ENCODE measurements at regions not wholly inside any gene's neighbourhood (a gene's known extent, or its start where the extent isn't known, plus 50 kb on each side); places are given as distances from the start of the nearest gene placed in this dataset.

DNA sequence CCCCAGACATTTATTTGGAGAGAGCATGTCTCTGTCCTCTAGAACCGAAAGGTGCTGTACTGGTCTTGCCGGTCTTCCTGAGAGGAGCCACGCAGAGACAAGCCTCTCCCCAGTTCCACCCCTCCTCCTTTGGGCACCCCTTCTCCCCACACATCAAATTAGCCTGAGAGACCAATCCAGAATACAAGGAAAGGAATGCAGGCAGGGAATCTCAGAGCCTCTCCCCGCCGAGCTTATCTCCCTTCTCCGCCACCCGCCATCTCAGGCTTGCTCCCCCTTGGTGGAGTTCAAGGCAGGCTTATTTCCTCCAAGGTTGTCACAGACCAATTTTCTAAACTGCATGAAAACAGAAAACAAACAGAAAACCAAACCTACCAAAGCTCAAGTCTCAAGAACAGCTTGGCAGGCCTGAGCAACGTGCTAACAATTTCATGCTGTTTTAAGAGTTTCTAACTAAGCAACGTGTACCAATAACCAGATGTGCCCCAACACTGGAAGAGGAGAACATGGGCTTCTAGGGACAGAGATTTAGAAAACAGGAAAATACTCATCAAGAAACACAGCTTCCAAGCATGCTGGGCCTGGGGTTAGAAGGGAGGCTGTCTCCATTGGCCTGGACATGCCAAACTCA is 124.5 kb upstream of the PKDCC start:
- TF ChIP-seq POLR2A (IDR thresholded peaks at IDR 0.05) = no peak
- TF ChIP-seq, protein P1, sequence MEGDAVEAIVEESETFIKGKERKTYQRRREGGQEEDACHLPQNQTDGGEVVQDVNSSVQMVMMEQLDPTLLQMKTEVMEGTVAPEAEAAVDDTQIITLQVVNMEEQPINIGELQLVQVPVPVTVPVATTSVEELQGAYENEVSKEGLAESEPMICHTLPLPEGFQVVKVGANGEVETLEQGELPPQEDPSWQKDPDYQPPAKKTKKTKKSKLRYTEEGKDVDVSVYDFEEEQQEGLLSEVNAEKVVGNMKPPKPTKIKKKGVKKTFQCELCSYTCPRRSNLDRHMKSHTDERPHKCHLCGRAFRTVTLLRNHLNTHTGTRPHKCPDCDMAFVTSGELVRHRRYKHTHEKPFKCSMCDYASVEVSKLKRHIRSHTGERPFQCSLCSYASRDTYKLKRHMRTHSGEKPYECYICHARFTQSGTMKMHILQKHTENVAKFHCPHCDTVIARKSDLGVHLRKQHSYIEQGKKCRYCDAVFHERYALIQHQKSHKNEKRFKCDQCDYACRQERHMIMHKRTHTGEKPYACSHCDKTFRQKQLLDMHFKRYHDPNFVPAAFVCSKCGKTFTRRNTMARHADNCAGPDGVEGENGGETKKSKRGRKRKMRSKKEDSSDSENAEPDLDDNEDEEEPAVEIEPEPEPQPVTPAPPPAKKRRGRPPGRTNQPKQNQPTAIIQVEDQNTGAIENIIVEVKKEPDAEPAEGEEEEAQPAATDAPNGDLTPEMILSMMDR (IDR thresholded peaks at IDR 0.05) = no peak
